ENCODE measurements at regions not wholly inside any gene's neighbourhood (a gene's known extent, or its start where the extent isn't known, plus 50 kb on each side); places are given as distances from the start of the nearest gene placed in this dataset.

DNA sequence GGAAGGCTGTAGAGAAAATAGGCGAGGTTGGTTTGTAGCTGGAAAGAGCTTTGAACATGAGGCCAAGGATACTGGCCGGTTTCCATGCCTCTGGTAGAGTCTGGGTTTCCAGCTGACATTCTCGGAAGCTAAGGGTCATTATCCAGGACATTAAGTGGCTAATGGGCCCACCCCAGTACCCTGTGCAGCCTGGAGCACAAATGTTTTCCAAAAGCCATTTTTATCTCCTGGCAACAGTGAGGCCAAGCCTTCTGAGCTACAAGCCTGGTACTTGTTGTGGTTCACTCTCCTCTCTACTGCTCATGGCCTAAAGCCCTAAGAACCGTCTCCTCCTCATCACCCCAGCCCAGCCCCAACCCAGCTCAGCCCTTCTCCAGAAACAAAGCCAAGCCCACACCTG, 122.9 kb downstream of the DMRTA2 start:
- H3K4me1 ChIP-seq (ENCODE audit: control insufficient read depth, insufficient read depth, low read length, unreplicated experiment): no peaks in the 10 kb centered on the region
- no peaks in the 10 kb centered on the region for H3K36me3 ChIP-seq (ENCODE audit: insufficient read depth, low read length)
- H2AFZ ChIP-seq (ENCODE audit: low read length, unreplicated experiment): no peak overlapping the region
- H3K27me3 ChIP-seq (ENCODE audit: insufficient read depth, low read length): no peaks in the 10 kb centered on the region; the same call in 1 of the 2 replicates
- H3K4me3 ChIP-seq (ENCODE audit: low read depth, low read length): no peak overlapping the region
- H3K27ac ChIP-seq (ENCODE audit: low read depth, low read length): no peak overlapping the region
- H3K79me2 ChIP-seq (ENCODE audit: control insufficient read depth, insufficient read depth, low read length, unreplicated experiment): no peaks in the 10 kb centered on the region

DNA sequence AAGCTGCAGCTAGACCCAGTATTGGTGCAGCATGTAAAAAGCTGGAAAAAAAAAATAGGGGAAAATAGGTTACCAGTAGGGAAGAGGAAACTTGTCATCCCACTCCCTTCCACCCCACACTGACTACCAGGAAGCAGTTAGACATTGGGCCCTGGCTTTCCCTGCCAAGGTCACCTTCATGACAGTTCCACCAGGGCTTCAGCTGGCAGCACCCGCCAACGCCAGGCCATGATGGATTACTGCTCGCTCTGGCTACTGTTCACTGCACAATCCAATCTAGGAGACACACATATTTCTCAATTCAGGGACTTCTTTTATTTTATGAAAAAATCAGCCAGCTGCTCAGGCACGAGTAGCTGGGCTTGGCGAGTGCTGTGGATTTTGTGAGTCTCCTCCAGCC, 127.7 kb downstream of the DMRTA2 start:
- H2AFZ ChIP-seq (ENCODE audit: low read length, unreplicated experiment): no peak overlapping the region
- H3K79me2 ChIP-seq (ENCODE audit: control insufficient read depth, insufficient read depth, low read length, unreplicated experiment): no peaks in the 10 kb centered on the region

DNA sequence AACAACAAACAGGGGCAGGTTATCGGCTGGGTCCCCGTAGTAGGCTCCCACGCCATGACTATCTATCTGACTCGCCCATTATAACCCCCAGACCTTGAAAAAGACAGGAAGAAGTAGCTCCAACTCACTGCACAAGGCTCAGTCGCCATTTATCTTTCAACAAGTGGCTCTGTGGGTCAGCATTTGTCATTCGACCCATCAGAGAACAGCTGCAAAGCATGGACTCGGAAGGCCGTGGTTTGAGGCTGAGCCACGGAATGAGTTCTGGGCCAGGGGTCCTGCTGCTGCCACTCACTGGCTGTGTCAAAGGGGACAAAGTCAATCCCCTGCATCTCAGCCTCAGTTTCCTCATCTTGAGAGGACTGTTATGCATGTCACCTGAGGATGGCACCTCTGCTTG, 131.0 kb downstream of the DMRTA2 start:
- Histone ChIP-seq H3K27me3 (ENCODE audit: insufficient read depth, low read length) (no peaks in the 10 kb centered on the region), H2AFZ (ENCODE audit: low read length, unreplicated experiment) (no peak overlapping the region), H3K27ac (ENCODE audit: low read depth, low read length) (no peak overlapping the region), H3K36me3 (ENCODE audit: insufficient read depth, low read length) (no peaks in the 10 kb centered on the region), H3K79me2 (ENCODE audit: control insufficient read depth, insufficient read depth, low read length, unreplicated experiment) (no peaks in the 10 kb centered on the region), H3K4me1 (ENCODE audit: control insufficient read depth, insufficient read depth, low read length, unreplicated experiment) (no peaks in the 10 kb centered on the region), H3K4me3 (ENCODE audit: low read depth, low read length) (no peak overlapping the region)

More for the DNA sequence above, 127.7 kb downstream of the DMRTA2 start:
- H3K4me3 ChIP-seq (ENCODE audit: low read depth, low read length): no peak overlapping the region
- no peaks in the 10 kb centered on the region for H3K4me1 ChIP-seq (ENCODE audit: control insufficient read depth, insufficient read depth, low read length, unreplicated experiment)
- H3K27ac ChIP-seq (ENCODE audit: low read depth, low read length): no peak overlapping the region
- no peaks in the 10 kb centered on the region for H3K27me3 ChIP-seq (ENCODE audit: insufficient read depth, low read length)
- H3K36me3 ChIP-seq (ENCODE audit: insufficient read depth, low read length): no peaks in the 10 kb centered on the region

DNA sequence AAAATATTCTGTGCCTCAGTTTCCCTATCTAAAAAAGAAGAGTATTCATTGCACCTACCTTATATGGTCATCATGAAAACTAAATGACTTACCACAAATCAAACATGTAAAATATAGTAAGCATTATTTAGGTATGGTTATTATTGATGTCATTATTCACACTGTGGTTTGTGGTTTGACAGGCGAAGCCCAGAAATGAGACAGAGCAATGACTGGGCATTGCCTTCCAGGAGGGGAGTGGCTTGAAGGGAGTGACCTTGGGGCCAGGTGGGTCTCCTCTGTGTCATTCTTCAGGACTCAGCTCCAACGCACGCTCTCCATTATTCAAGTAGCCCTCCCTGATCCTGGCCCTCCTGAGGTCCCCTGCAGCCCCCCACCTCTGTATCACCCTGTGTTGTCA, 133.7 kb downstream of the DMRTA2 start:
- Histone ChIP-seq H3K27ac (ENCODE audit: low read depth, low read length) (no peak overlapping the region), H3K4me3 (ENCODE audit: low read depth, low read length) (no peak overlapping the region), H3K4me1 (ENCODE audit: control insufficient read depth, insufficient read depth, low read length, unreplicated experiment) (no peaks in the 10 kb centered on the region), H3K36me3 (ENCODE audit: insufficient read depth, low read length) (no peaks in the 10 kb centered on the region), H3K27me3 (ENCODE audit: insufficient read depth, low read length) (no peaks in the 10 kb centered on the region), H3K79me2 (ENCODE audit: control insufficient read depth, insufficient read depth, low read length, unreplicated experiment) (no peaks in the 10 kb centered on the region), H2AFZ (ENCODE audit: low read length, unreplicated experiment) (no peak overlapping the region)

DNA sequence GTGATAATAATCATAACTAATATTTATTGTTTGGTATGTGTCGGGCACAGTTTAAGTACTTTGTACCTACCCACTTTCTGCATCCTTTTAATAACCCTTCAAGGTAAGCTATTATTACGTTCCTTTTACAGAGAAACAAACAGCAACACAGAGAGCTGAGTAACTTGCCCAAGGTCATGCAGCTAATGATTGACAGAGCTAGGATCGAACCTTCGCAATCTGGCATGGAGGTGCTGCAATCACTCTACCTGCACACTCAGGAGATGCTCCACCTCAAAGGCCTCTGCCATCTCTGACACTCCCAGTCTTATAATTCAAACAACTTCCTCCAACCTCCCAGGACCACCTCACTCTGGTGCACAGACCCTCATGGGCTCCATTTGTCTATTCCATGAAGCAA, 137.2 kb downstream of the DMRTA2 start:
- H3K79me2 ChIP-seq (ENCODE audit: control insufficient read depth, insufficient read depth, low read length, unreplicated experiment): no peaks in the 10 kb centered on the region
- H3K4me3 ChIP-seq (ENCODE audit: low read depth, low read length): no peak overlapping the region
- H3K36me3 ChIP-seq (ENCODE audit: insufficient read depth, low read length): no peaks in the 10 kb centered on the region
- H3K4me1 ChIP-seq (ENCODE audit: control insufficient read depth, insufficient read depth, low read length, unreplicated experiment): no peaks in the 10 kb centered on the region
- no peak overlapping the region for H2AFZ ChIP-seq (ENCODE audit: low read length, unreplicated experiment)
- no peak overlapping the region for H3K27ac ChIP-seq (ENCODE audit: low read depth, low read length)
- no peaks in the 10 kb centered on the region for H3K27me3 ChIP-seq (ENCODE audit: insufficient read depth, low read length)

DNA sequence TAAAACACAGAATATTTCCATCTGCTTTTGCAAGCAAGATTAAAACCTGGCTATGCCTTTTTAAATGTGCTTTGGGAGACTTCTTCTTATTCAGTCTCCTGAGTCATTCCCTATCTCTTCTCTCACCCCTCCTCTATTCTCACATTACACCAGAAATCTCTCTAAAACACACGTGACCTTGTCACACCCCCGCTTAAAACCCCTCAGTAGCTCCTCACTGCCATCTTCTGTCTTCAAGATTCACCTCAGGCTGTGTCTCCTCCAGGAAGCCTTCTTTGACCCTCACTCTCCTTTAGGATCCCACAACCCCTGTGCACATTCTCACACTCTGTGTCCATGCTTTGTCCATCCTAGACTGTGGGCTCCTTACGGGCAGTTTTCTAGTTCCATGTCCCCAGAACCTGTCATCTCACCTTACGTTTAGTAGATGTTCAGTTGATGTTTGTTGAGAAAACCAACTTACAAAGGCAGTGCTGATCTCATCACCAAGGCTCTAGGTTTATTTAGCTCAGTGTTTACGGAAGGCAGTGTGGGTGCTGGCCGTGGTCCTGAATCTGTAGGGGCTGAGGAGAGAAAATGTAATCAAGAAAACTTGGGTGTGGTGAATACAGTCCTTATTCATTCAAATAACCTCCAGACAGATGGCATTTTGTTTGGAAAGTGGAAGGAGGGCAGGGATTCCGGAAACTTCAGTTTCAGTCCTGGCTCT, 143.5 kb downstream of the DMRTA2 start:
- Histone ChIP-seq H3K27me3 (ENCODE audit: insufficient read depth, low read length) (peaks cover 13% of the 10 kb centered on the region; the same call in 1 of the 2 replicates), H3K27ac (ENCODE audit: low read depth, low read length) (no peak overlapping the region), H3K4me3 (ENCODE audit: low read depth, low read length) (no peak overlapping the region), H3K79me2 (ENCODE audit: control insufficient read depth, insufficient read depth, low read length, unreplicated experiment) (no peaks in the 10 kb centered on the region), H2AFZ (ENCODE audit: low read length, unreplicated experiment) (no peak overlapping the region), H3K36me3 (ENCODE audit: insufficient read depth, low read length) (no peaks in the 10 kb centered on the region), H3K4me1 (ENCODE audit: control insufficient read depth, insufficient read depth, low read length, unreplicated experiment) (no peaks in the 10 kb centered on the region)

DNA sequence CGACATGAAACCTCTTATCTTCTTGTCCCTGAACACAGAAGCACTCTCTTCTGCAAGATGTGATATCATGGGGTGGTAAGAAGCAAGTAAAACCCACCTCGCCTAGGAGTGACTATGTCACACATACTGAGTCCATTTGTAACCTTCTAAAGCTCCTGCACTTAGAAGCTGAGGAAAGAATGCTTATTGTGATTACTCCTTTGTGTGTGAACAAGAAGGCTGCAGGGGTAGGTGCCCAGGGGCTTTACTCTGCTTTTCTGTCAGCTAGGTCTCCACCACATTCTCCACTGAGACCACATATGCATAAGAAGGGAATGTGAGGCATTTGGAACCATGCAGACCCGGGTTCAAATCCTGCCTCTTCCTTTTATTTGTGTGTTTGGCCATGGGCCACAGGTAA, 144.3 kb downstream of the DMRTA2 start:
- H3K4me3 ChIP-seq (ENCODE audit: low read depth, low read length): no peak overlapping the region
- H3K36me3 ChIP-seq (ENCODE audit: insufficient read depth, low read length): no peaks in the 10 kb centered on the region
- H3K27ac ChIP-seq (ENCODE audit: low read depth, low read length): no peak overlapping the region
- H3K4me1 ChIP-seq (ENCODE audit: control insufficient read depth, insufficient read depth, low read length, unreplicated experiment): no peaks in the 10 kb centered on the region
- H3K27me3 ChIP-seq (ENCODE audit: insufficient read depth, low read length): peaks cover 13% of the 10 kb centered on the region; the same call in 1 of the 2 replicates
- H2AFZ ChIP-seq (ENCODE audit: low read length, unreplicated experiment): no peak overlapping the region
- H3K79me2 ChIP-seq (ENCODE audit: control insufficient read depth, insufficient read depth, low read length, unreplicated experiment): no peaks in the 10 kb centered on the region

DNA sequence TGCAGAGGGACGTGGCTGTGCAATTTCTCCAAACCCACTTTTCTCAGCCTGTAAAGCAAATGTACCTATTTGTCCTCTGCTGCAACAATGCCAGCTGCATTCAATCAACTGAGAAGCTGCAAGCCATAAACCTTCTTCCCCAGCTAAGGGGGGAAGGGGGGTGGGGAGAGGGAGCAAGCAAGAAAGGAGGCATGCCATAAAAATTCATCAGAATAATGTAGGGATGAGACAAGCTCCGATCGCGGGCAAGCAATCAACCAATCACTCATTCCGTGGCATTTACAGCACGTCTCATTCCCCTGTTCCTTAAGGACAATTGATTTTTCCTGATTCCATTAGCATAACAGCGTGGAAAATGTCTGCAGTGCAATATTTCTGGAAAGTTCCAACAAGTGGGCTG, 144.8 kb downstream of the DMRTA2 start:
- Histone ChIP-seq H3K79me2 (ENCODE audit: control insufficient read depth, insufficient read depth, low read length, unreplicated experiment) (no peaks in the 10 kb centered on the region), H3K36me3 (ENCODE audit: insufficient read depth, low read length) (no peaks in the 10 kb centered on the region), H3K27ac (ENCODE audit: low read depth, low read length) (no peak overlapping the region), H3K4me1 (ENCODE audit: control insufficient read depth, insufficient read depth, low read length, unreplicated experiment) (no peaks in the 10 kb centered on the region), H2AFZ (ENCODE audit: low read length, unreplicated experiment) (no peak overlapping the region), H3K27me3 (ENCODE audit: insufficient read depth, low read length) (peaks cover 13% of the 10 kb centered on the region; the same call in 1 of the 2 replicates), H3K4me3 (ENCODE audit: low read depth, low read length) (no peak overlapping the region)

DNA sequence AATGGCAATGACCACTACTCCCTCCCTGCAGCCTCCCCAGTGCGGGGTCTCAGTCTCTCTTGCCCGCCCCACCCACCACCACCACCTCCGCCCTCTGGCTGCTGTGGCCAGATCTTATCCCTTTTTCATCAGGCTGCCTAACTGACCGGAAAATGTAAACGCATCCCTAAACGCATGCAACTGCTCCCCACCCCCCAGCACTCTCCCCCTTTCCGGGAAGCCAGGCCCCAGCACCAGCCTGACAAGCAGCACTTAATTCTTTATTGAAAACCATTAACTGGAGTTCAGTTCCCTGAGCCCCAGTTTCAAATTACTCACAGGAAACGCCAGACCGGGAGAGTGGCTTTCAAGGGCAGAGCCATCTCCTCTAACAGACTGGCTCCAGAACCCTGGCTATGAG, 147.7 kb downstream of the DMRTA2 start:
- H3K4me3 ChIP-seq (ENCODE audit: low read depth, low read length): no peak overlapping the region
- H3K27me3 ChIP-seq (ENCODE audit: insufficient read depth, low read length): peaks cover 16% of the 10 kb centered on the region; the same call in 1 of the 2 replicates
- H2AFZ ChIP-seq (ENCODE audit: low read length, unreplicated experiment): no peak overlapping the region
- H3K27ac ChIP-seq (ENCODE audit: low read depth, low read length): no peak overlapping the region
- H3K36me3 ChIP-seq (ENCODE audit: insufficient read depth, low read length): no peaks in the 10 kb centered on the region
- no peaks in the 10 kb centered on the region for H3K79me2 ChIP-seq (ENCODE audit: control insufficient read depth, insufficient read depth, low read length, unreplicated experiment)
- H3K4me1 ChIP-seq (ENCODE audit: control insufficient read depth, insufficient read depth, low read length, unreplicated experiment): no peaks in the 10 kb centered on the region

DNA sequence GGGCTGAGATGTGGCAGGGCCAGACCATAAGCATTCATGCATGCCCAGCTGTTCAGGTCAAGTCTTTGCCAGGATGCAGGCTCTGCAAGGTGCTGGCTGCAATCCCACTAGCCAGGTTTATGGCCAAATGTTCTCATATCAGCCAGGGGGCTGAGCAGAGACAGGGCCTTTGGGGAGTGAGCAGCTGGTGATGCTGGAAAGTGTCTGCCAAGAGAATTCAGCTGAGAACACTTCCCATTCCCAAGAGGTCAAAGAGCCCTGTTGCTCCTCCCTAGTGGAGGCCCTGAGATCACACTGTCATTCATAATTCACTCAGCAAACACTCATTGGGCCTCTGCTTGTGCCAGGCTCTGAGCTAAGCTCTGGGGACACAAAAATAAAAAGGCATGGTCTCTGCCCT, 150.3 kb downstream of the DMRTA2 start:
- no peak overlapping the region for H3K4me3 ChIP-seq (ENCODE audit: low read depth, low read length)
- H2AFZ ChIP-seq (ENCODE audit: low read length, unreplicated experiment): no peak overlapping the region
- peaks cover 20% of the 10 kb centered on the region; the same call in 1 of the 2 replicates for H3K27me3 ChIP-seq (ENCODE audit: insufficient read depth, low read length)
- no peaks in the 10 kb centered on the region for H3K79me2 ChIP-seq (ENCODE audit: control insufficient read depth, insufficient read depth, low read length, unreplicated experiment)
- H3K27ac ChIP-seq (ENCODE audit: low read depth, low read length): no peak overlapping the region
- no peaks in the 10 kb centered on the region for H3K36me3 ChIP-seq (ENCODE audit: insufficient read depth, low read length)
- no peaks in the 10 kb centered on the region for H3K4me1 ChIP-seq (ENCODE audit: control insufficient read depth, insufficient read depth, low read length, unreplicated experiment)

DNA sequence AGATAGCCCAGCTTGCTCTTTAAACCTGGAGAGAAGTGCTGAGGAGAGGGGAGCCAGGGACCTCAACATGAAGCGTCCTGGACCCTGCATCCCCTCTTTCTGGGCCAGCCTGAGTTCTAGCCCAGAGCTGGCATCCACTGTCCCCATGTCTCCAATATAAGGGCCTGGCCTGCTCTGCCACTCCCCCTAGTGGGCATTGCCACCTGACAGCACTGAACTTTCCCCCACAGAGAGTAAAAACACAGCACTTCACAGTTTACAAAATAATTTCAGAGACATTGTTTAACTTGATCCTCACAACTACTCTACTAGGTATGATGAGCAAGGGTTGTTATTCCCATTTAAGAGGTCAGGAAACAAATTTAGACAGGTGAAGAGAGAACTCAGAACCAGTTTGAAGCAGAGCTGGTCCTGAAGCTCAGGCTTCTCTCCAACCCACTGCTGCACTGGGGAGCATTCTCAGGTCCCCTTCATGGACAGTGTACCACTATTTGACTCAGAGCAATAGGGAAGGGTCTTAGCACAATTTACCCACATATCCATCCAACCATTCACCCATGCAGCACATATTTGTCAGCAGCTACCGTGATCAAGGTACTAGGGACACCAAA, 151.2 kb downstream of the DMRTA2 start:
- peaks cover 2% of the 10 kb centered on the region for H3K4me1 ChIP-seq (ENCODE audit: control insufficient read depth, insufficient read depth, low read length, unreplicated experiment)

More for the DNA sequence above, 151.2 kb downstream of the DMRTA2 start:
- Histone ChIP-seq H3K4me3 (ENCODE audit: low read depth, low read length) (no peak overlapping the region), H3K36me3 (ENCODE audit: insufficient read depth, low read length) (no peaks in the 10 kb centered on the region), H3K79me2 (ENCODE audit: control insufficient read depth, insufficient read depth, low read length, unreplicated experiment) (no peaks in the 10 kb centered on the region), H3K27me3 (ENCODE audit: insufficient read depth, low read length) (peaks cover 12% of the 10 kb centered on the region; the same call in 1 of the 2 replicates), H3K27ac (ENCODE audit: low read depth, low read length) (no peak overlapping the region), H2AFZ (ENCODE audit: low read length, unreplicated experiment) (no peak overlapping the region)

All from ACC112 (cell line).